Skin of body (tissue), 1 donor: ENCODE measurements at regions not wholly inside any gene's neighbourhood (a gene's known extent, or its start where the extent isn't known, plus 50 kb on each side); places are given as distances from the start of the nearest gene placed in this dataset.

Source experiments
- DNase-seq: peaks from one replicate; lab custom pipeline; 2025; lab: John Stamatoyannopoulos, UW

- no peak for DNase-seq
These were observed 100.4 kb downstream of the SLIT2 start for GRCh38 chr4:20352163-20352431.

- DNase-seq = no peak
These were observed 101.9 kb downstream of the SLIT2 start for GRCh38 chr4:20353646-20354045.

- no peak for DNase-seq
These were observed 102.4 kb downstream of the SLIT2 start for GRCh38 chr4:20354120-20354519.

- DNase-seq = no peak
These were observed 104.9 kb downstream of the SLIT2 start for GRCh38 chr4:20356565-20356964.

- no peak for DNase-seq
These were observed 106.4 kb downstream of the SLIT2 start for GRCh38 chr4:20358110-20358509.

- no peak for DNase-seq
These were observed 108.0 kb downstream of the SLIT2 start for GRCh38 chr4:20359692-20360091.

GRCh38 chr4:20362148-20362547 is 110.4 kb downstream of the SLIT2 start:
- DNase-seq = no peak

GRCh38 chr4:20364969-20365368 is 113.3 kb downstream of the SLIT2 start:
- DNase-seq = no peak

GRCh38 chr4:20367446-20367845 is 115.7 kb downstream of the SLIT2 start:
- no peak for DNase-seq

- DNase-seq = no peak
These were observed 117.2 kb downstream of the SLIT2 start for GRCh38 chr4:20368926-20369325.

- peak; percentile 20 for DNase-seq
These were observed 118.6 kb downstream of the SLIT2 start for GRCh38 chr4:20370274-20370673.

GRCh38 chr4:20376070-20376469 is 124.4 kb downstream of the SLIT2 start:
- no peak for DNase-seq

- no peak for DNase-seq
These were observed 126.5 kb downstream of the SLIT2 start for GRCh38 chr4:20378181-20378580.

GRCh38 chr4:20381005-20381404 is 129.3 kb downstream of the SLIT2 start:
- no peak for DNase-seq

- DNase-seq = no peak
These were observed 131.6 kb downstream of the SLIT2 start for GRCh38 chr4:20383283-20383682.

- no peak for DNase-seq
These were observed 132.3 kb downstream of the SLIT2 start for GRCh38 chr4:20383969-20384368.

GRCh38 chr4:20384456-20384855 is 132.8 kb downstream of the SLIT2 start:
- DNase-seq = no peak

- DNase-seq = no peak
These were observed 134.5 kb downstream of the SLIT2 start for GRCh38 chr4:20386001-20386740.

GRCh38 chr4:20386906-20387305 is 135.2 kb downstream of the SLIT2 start:
- no peak for DNase-seq

- no peak for DNase-seq
These were observed 139.5 kb downstream of the SLIT2 start for GRCh38 chr4:20391198-20391597.

GRCh38 chr4:20391912-20392311 is 140.2 kb downstream of the SLIT2 start:
- DNase-seq = no peak

GRCh38 chr4:20393486-20394100 is 141.9 kb downstream of the SLIT2 start:
- DNase-seq = no peak

GRCh38 chr4:20394512-20394911 is 142.8 kb downstream of the SLIT2 start:
- DNase-seq = no peak
